ENCODE measurements at regions not wholly inside any gene's neighbourhood (a gene's known extent, or its start where the extent isn't known, plus 50 kb on each side); places are given as distances from the start of the nearest gene placed in this dataset.

DNA sequence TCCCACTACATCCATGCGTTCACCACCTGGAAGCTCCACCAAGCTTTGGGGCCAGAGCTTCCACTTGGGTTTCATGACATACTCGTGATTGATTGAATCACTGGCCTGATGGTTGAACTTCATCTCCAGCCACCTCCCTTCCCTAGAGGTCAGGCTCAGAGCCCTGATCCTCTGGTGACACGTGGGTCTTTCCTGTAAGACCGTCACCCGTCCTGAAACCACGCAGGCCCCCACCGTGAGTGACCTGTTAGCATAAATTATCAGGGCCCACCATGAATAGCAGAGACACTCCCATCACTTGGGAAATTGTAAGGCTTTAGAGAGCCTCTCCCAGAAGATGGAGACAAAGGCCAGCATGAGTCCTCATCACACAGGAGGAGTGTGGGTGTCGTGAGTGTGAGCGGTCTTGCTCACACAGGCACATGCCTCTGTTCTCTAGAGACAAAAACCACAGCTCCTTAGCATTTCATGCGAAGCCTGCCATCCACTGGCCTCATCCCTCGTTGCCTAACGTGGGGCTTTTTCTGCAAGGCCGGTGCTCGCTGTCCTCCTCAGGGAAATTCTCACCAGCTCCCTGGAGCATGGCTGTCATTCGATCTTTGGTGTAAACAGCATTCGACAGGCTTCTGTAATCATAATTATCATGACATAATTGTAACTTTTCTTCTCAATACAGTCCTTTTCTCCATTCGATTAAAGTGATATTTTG, 65.1 kb upstream of the DUSP22 start:
- TF ChIP-seq, protein P1, sequence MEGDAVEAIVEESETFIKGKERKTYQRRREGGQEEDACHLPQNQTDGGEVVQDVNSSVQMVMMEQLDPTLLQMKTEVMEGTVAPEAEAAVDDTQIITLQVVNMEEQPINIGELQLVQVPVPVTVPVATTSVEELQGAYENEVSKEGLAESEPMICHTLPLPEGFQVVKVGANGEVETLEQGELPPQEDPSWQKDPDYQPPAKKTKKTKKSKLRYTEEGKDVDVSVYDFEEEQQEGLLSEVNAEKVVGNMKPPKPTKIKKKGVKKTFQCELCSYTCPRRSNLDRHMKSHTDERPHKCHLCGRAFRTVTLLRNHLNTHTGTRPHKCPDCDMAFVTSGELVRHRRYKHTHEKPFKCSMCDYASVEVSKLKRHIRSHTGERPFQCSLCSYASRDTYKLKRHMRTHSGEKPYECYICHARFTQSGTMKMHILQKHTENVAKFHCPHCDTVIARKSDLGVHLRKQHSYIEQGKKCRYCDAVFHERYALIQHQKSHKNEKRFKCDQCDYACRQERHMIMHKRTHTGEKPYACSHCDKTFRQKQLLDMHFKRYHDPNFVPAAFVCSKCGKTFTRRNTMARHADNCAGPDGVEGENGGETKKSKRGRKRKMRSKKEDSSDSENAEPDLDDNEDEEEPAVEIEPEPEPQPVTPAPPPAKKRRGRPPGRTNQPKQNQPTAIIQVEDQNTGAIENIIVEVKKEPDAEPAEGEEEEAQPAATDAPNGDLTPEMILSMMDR (IDR thresholded peaks at IDR 0.05; ENCODE audit: insufficient read depth, low read depth, low read length): no peak
- no peak overlapping the region for H3K4me3 ChIP-seq (ENCODE audit: low read depth, low read length)
- no peak for DNase-seq (ENCODE audit: low read depth)

DNA sequence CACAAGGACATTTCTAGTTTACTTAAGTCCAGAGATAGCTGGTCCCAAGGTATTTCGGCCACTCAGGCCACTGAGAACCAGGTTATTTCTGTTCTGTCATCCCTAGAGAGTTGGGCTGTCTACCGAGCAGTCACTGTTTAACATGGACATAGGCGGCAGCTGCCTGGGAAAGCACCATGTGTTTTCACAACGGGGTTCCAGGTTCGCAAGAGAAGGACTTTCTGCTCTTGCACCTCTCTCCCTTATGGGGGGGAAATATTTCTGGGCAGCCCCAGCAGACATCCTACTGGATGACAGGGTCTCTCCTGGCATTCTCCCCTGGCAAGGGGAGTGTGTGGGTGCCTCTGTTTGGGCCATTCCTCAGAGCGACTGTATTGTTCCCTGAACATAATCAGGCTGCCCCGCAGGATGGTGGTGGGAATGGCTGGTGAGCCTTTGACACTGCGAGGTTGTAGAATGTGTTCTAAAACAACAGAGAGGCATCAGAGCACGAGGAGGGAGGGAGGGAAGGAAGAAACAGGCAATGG, 64.4 kb upstream of the DUSP22 start:
- no peak for DNase-seq (ENCODE audit: low read depth)
- H3K4me3 ChIP-seq (ENCODE audit: low read depth, low read length): no peak overlapping the region
- TF ChIP-seq, protein P1 (IDR thresholded peaks at IDR 0.05; ENCODE audit: insufficient read depth, low read depth, low read length): no peak

DNA sequence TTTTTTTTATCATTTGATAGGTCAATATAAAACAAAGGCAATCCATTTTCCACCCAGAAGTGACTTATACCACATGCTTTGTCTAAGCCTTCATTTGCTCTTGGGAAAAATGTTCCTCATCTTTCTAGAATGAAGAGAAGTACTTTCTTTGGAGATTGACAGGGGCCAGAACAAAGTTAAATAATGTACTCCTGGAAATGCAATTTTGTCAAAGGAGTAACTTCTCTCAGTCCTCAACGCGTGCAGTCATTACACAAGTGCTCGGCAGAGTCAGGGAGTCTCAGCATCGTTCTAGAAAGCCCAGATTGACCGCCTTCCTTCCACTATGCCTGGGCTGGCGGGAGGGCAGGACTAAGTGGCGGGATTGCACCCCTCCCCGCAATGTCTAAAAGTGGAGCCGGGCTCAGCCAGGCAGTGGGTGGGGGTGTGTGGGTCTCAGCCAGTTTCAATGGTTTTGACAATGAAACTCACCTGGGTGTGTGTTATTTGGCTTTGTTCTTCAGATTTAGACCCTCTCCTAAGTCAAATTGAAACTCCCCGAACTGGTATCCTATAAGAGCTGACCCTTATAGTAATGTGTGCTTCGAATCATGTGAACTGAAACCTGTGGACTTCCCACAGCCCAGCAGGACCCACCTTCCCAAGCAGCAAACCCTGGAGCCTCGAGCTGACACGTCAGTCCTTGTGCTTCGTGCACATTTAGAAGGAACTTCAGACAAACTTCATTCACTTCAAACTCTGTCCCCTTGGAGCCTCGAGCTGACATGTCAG, 63.2 kb upstream of the DUSP22 start:
- no peak for DNase-seq (ENCODE audit: low read depth)
- TF ChIP-seq, protein P1 (IDR thresholded peaks at IDR 0.05; ENCODE audit: insufficient read depth, low read depth, low read length): no peak
- H3K4me3 ChIP-seq (ENCODE audit: low read depth, low read length): no peak overlapping the region

DNA sequence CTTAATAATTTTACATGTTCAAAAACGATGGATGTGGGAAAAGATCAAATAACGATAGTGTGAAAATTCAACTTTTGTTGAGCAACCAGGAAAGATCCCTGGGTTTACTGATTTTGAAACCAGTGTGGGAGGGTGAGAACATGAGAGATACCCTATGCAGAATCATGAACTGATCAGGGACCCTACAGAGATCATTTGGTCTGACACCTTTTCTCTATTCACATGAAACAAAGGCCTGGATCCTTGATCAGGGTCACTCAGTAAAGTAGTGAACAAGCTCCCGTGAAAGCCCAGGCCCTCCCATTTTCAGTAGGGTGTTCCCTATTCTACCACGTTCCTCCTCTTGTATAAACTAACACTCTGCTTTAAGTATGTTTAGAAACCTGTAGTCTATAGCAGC, 60.5 kb upstream of the DUSP22 start:
- DNase-seq (ENCODE audit: low read depth): no peak
- TF ChIP-seq, protein P1 (IDR thresholded peaks at IDR 0.05; ENCODE audit: insufficient read depth, low read depth, low read length): no peak

DNA sequence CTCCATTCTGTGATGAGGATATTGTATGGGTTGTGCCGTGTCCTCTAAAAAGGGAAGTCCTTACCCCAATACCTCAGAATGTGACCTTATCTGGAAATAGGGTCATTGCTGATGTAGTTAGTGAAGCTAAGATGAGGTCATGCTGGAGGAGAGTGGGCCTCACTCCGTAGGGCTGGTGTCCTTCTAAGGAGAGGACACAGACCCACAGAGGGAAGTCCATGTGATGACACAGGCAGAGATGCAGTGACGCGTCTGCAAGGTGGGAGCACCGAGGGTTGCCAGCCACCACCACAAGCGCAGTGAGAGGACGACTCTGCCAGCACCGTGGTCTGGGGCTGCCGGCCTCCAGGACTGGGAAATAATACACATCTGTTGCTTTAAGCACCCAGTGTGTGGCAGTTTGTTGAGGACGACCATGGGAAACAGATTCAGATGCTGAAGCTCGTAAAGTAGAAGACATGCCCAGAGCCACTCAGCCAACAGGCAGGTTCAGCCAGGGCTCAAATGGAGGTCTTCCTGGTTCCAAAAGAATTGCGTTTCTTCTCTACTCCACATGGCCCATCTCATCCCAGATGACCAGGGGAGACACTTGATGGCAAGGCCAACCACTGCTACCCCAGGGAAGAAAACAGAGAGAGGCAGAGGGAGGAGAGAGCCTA, 59.2 kb upstream of the DUSP22 start:
- DNase-seq (ENCODE audit: low read depth): no peak
- TF ChIP-seq, protein P1 (IDR thresholded peaks at IDR 0.05; ENCODE audit: insufficient read depth, low read depth, low read length): no peak
- H3K4me3 ChIP-seq (ENCODE audit: low read depth, low read length): no peak overlapping the region

More for the DNA sequence above, 60.5 kb upstream of the DUSP22 start:
- no peak overlapping the region for H3K4me3 ChIP-seq (ENCODE audit: low read depth, low read length)

DNA sequence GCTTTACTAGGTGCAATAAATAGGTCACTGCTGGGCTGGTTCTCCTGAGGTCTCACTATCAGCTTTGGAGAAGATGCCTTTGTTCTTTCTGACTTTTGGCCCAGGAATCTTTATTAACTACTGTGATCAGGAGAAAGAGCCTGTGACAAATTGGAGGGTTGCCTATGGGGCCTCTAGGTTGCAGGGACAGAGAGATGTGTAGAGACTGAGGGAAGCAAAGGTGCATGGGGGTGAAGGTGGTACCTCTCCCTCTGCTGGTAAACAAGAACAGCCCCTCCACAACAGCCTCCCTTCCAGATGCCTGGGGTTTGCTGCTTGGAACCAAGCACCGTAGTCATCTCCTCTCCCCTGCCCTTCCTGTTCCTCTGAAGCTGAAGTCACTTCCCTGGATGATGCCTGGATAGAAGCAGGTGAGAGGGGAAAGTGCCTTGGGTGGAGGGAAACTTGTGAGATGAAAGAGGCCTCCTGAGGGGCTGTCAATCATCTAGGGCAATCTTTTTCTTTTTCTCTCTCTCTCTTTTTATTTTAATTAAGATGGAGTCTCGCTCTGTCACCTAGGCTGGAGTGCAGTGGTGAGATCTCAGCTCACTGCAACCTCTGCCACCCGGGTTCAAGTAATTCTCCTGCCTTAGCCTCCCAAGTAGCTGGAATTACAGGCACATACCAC, 57.4 kb upstream of the DUSP22 start:
- TF ChIP-seq, protein P1 (IDR thresholded peaks at IDR 0.05; ENCODE audit: insufficient read depth, low read depth, low read length): no peak
- DNase-seq (ENCODE audit: low read depth): no peak
- no peak overlapping the region for H3K4me3 ChIP-seq (ENCODE audit: low read depth, low read length)
